Activated CD4-positive, alpha-beta memory T cell treated with anti-CD3 and anti-CD28 coated beads for 36 hours (primary cell): ENCODE measurements at regions not wholly inside any gene's neighbourhood (a gene's known extent, or its start where the extent isn't known, plus 50 kb on each side); places are given as distances from the start of the nearest gene placed in this dataset.

Experiments
- CTCF ChIA-PET: fragments of 350-600 bp; sonication (Branson Sonifier 250); formaldehyde crosslinking; loops from one replicate; lab custom pipeline; 2021; ENCODE audit warnings: antibody characterized with exemption, inconsistent platforms; lab: Charles Lee
- POLR2A ChIA-PET: fragments of 350-600 bp; sonication (Branson Sonifier 250); formaldehyde crosslinking; loops from one replicate; lab custom pipeline; 2021; ENCODE audit warnings: antibody characterized with exemption; lab: Charles Lee
- DNase-seq: peaks from one replicate; pipeline ENCODE4 v3.0.0-alpha.2; 2020
- H3K27ac Mint-ChIP-seq: one replicate; pipeline ENCODE4 v1.8.0; 2021; ENCODE audit warnings: mixed read lengths
- H3K27me3 Mint-ChIP-seq: one replicate; pipeline ENCODE4 v1.8.0; 2021; ENCODE audit warnings: mixed read lengths
- H3K36me3 Mint-ChIP-seq: one replicate; pipeline ENCODE4 v1.8.0; 2021; ENCODE audit warnings: mixed read lengths
- H3K4me1 Mint-ChIP-seq: one replicate; pipeline ENCODE4 v1.8.0; 2021; ENCODE audit warnings: low read depth, mixed read lengths
- H3K4me3 Mint-ChIP-seq: one replicate; pipeline ENCODE4 v1.8.0; 2021; ENCODE audit warnings: mild to moderate bottlenecking, mixed read lengths
- H3K9me3 Mint-ChIP-seq: one replicate; pipeline ENCODE4 v1.8.0; 2021; ENCODE audit warnings: mixed read lengths
- intact Hi-C: fragments of 100-400 bp; cut with micrococcal nuclease; formaldehyde crosslinking; loops from one replicate; pipeline ENCODE4 v1.15.1; 2023

- intact Hi-C loops: no loop called here
- H3K36me3 Mint-ChIP-seq: peaks cover 9% of the 10 kb centered on the region
- POLR2A ChIA-PET: no interaction called here
- no peak overlapping the region for H3K4me3 Mint-ChIP-seq
- H3K4me1 Mint-ChIP-seq: peaks cover 19% of the 10 kb centered on the region
- peaks cover 7% of the 10 kb centered on the region for H3K9me3 Mint-ChIP-seq
- no peak overlapping the region for H3K27ac Mint-ChIP-seq
- CTCF ChIA-PET: interaction anchor here (0.7 to 1.1 kb wide), 2 partner anchors 239 to 341 kb away, joined by 3 read pairs; no protein-coding TSS in a partner anchor
- DNase-seq: no peak
- no peaks in the 10 kb centered on the region for H3K27me3 Mint-ChIP-seq
These were observed 298.9 kb upstream of the CBLB start for GRCh38 chr3:106167728-106168127.

- ChIA-PET POLR2A (no interaction called here), CTCF (no interaction called here)
These were observed 300.3 kb upstream of the CBLB start for GRCh38 chr3:106168962-106169750.

GRCh38 chr3:106170636-106171035, 301.8 kb upstream of the CBLB start:
- H3K27ac Mint-ChIP-seq: no peak overlapping the region
- no peak overlapping the region for H3K4me3 Mint-ChIP-seq
- ChIA-PET POLR2A (no interaction called here), CTCF (no interaction called here)
- H3K27me3 Mint-ChIP-seq: no peaks in the 10 kb centered on the region
- intact Hi-C loops: loop anchor here (10.0 kb wide), 1 partner anchor 434 kb away; no protein-coding TSS in a partner anchor
- peaks cover 2% of the 10 kb centered on the region for H3K36me3 Mint-ChIP-seq
- DNase-seq: no peak
- H3K9me3 Mint-ChIP-seq: no peaks in the 10 kb centered on the region
- H3K4me1 Mint-ChIP-seq: peaks cover 36% of the 10 kb centered on the region

More at GRCh38 chr3:106168962-106169750, 300.3 kb upstream of the CBLB start:
- Mint-ChIP-seq H3K9me3 (no peaks in the 10 kb centered on the region), H3K27ac (no peak overlapping the region), H3K36me3 (peaks cover under 1% of the 10 kb centered on the region), H3K27me3 (no peaks in the 10 kb centered on the region), H3K4me1 (peaks cover 25% of the 10 kb centered on the region), H3K4me3 (no peak overlapping the region)
- no peak for DNase-seq
- intact Hi-C loops: no loop called here

GRCh38 chr3:106172101-106172500, 303.3 kb upstream of the CBLB start:
- ChIA-PET CTCF (no interaction called here), POLR2A (no interaction called here)
- Mint-ChIP-seq H3K27ac (peak overlapping the region; percentile 65), H3K27me3 (no peaks in the 10 kb centered on the region), H3K4me1 (peaks cover 49% of the 10 kb centered on the region), H3K36me3 (peaks cover 2% of the 10 kb centered on the region), H3K4me3 (no peak overlapping the region), H3K9me3 (no peaks in the 10 kb centered on the region)
- DNase-seq: no peak
- intact Hi-C loops: loop anchor here (10.0 kb wide), 1 partner anchor 433 kb away; no protein-coding TSS in a partner anchor

DNA sequence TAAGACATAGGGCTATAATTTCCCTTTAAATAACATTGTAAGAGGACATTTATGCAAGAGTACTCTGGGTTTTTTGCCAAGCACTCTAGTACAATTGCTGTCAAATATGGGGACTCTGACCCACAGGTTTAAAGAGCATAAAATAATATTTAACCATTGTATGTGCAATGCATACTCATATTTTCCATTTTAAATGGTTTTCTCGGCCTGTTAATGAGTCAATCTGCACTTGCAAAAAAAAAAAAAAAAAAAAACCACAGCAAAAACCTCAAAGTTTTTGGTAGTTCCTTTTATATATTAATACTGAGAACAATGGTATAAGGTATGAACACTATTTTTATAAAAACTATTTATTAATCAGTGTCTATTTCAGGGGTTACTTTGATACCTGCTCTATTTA, 304.0 kb upstream of the CBLB start:
- intact Hi-C loops: loop anchor here (10.0 kb wide), 1 partner anchor 432 kb away; no protein-coding TSS in a partner anchor
- Mint-ChIP-seq H3K36me3 (peaks cover 2% of the 10 kb centered on the region), H3K4me1 (peaks cover 54% of the 10 kb centered on the region), H3K27me3 (no peaks in the 10 kb centered on the region), H3K9me3 (no peaks in the 10 kb centered on the region), H3K4me3 (no peak overlapping the region), H3K27ac (peak overlapping the region; percentile 44)
- ChIA-PET POLR2A (interaction anchor here (0.8 to 1.2 kb wide), 3 partner anchors 12 to 53 kb away, joined by 3 to 4 read pairs (median 3); no protein-coding TSS in a partner anchor), CTCF (interaction anchor here (1.6 kb wide), 1 partner anchor 162 kb away, joined by 4 read pairs; no protein-coding TSS in a partner anchor)
- DNase-seq: no peak

DNA sequence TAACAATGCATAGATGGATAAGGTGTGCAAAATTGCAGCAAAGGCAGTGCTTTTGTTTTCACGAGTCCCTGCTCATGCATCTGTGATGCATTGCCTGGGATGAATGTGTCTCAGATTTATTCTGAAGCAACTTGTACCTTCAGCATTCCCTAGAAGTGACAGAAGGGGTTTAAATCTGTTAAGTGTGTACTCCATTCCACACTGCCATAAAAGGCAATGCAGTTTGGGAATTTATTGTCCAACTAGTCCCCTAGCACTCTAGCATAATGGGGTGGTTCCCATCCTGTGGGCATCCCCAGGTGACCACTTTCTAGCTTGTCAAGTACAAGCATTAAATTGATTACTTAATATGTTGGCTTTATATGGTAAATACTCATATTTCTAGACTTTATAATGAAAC, 306.5 kb upstream of the CBLB start:
- H3K4me1 Mint-ChIP-seq: peaks cover 67% of the 10 kb centered on the region
- H3K27ac Mint-ChIP-seq: peak overlapping the region; percentile 50
- no peak for DNase-seq
- ChIA-PET CTCF (no interaction called here), POLR2A (interaction anchor here (2.1 kb wide), 1 partner anchor 308 kb away, joined by 6 read pairs; no protein-coding TSS in a partner anchor)
- intact Hi-C loops: loop anchor here (10.0 kb wide), 1 partner anchor 430 kb away; no protein-coding TSS in a partner anchor
- no peaks in the 10 kb centered on the region for H3K27me3 Mint-ChIP-seq
- H3K4me3 Mint-ChIP-seq: no peak overlapping the region
- no peaks in the 10 kb centered on the region for H3K9me3 Mint-ChIP-seq
- H3K36me3 Mint-ChIP-seq: peaks cover 2% of the 10 kb centered on the region

DNA sequence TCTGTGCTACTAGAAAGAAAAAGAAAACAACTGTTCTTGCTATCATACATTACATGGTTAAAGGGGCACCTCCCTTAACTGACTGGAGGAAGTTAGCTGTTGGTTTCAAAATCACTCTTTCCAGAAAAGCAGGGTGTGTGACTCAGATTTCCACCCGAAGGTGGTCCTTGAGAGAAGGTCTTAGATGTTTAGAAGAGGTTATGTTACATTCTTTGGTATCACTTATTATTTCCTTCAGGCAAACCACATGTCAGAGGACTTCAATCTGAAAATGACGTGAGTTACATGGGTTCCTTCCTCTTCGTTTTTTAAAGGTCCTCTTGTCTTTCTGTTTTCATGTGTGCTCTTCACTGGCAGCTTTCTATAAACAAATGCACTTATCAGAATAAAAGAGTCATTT, 307.9 kb upstream of the CBLB start:
- DNase-seq: peak; percentile 76
- H3K27ac Mint-ChIP-seq: peak overlapping the region; percentile 87
- POLR2A ChIA-PET: interaction anchor here (1.3 to 2.1 kb wide), 2 partner anchors 298 to 310 kb away, joined by 4 to 6 read pairs; no protein-coding TSS in a partner anchor
- intact Hi-C loops: loop anchor here (1.0 to 10.0 kb wide), 15 partner anchors 8 to 808 kb away; partner anchors contain the start of gene CBLB
- peaks cover 58% of the 10 kb centered on the region for H3K4me1 Mint-ChIP-seq
- H3K4me3 Mint-ChIP-seq: peak overlapping the region; percentile 51
- no peaks in the 10 kb centered on the region for H3K27me3 Mint-ChIP-seq
- H3K9me3 Mint-ChIP-seq: no peaks in the 10 kb centered on the region
- H3K36me3 Mint-ChIP-seq: peaks cover 2% of the 10 kb centered on the region
- CTCF ChIA-PET: no interaction called here

- DNase-seq: no peak
- Mint-ChIP-seq H3K9me3 (no peaks in the 10 kb centered on the region), H3K27ac (no peak overlapping the region), H3K4me1 (peaks cover 46% of the 10 kb centered on the region), H3K27me3 (no peaks in the 10 kb centered on the region), H3K36me3 (no peaks in the 10 kb centered on the region), H3K4me3 (no peak overlapping the region)
- POLR2A ChIA-PET: no interaction called here
- intact Hi-C loops: no loop called here
- CTCF ChIA-PET: no interaction called here
These were observed 314.2 kb upstream of the CBLB start for GRCh38 chr3:106182950-106183511.

DNA sequence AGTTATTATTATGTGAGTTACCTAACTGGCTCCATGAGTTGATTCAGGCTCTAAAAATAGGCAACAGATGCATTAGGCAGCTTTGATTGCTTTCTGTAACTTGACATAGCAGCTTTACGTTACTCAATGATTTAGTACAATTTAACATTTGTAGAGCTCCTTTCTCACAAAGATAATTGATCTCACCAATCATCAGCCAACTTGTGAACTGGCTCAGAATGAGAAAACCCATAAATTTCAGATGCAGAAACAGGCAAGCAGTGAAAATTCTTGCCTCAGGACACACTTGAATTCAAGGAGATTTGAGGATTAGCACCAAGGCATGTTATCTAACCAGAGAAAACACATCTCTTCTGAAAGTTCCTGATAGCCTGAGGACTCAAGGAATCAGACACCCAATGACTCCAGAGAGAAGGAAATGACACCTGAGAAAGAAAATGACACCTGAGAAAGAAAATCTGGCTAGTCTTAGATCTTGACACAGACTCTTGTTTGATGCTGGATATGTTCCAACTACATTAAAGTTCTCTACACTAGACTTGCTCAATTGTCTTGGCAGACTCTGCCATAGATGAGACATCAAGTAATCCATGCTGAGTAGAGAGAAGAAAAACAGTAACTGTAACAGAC, 315.1 kb upstream of the CBLB start:
- CTCF ChIA-PET: no interaction called here

GRCh38 chr3:106184540-106185457, 316.0 kb upstream of the CBLB start:
- no peaks in the 10 kb centered on the region for H3K27me3 Mint-ChIP-seq
- intact Hi-C loops: loop anchor here (1.0 kb wide), 2 partner anchors 8 to 26 kb away; no protein-coding TSS in a partner anchor
- no peaks in the 10 kb centered on the region for H3K9me3 Mint-ChIP-seq
- no peak overlapping the region for H3K4me3 Mint-ChIP-seq
- H3K27ac Mint-ChIP-seq: peak overlapping the region; percentile 58
- H3K4me1 Mint-ChIP-seq: peaks cover 35% of the 10 kb centered on the region
- no peak for DNase-seq
- no peaks in the 10 kb centered on the region for H3K36me3 Mint-ChIP-seq
- CTCF ChIA-PET: interaction anchor here (0.9 kb wide), 1 partner anchor 65 kb away, joined by 3 read pairs; no protein-coding TSS in a partner anchor
- POLR2A ChIA-PET: interaction anchor here (0.9 to 1.0 kb wide), 2 partner anchors 12 to 65 kb away, joined by 3 read pairs; no protein-coding TSS in a partner anchor

More for the DNA sequence above, 315.1 kb upstream of the CBLB start:
- Mint-ChIP-seq H3K9me3 (no peaks in the 10 kb centered on the region), H3K4me1 (peaks cover 40% of the 10 kb centered on the region), H3K36me3 (no peaks in the 10 kb centered on the region), H3K4me3 (no peak overlapping the region), H3K27me3 (no peaks in the 10 kb centered on the region), H3K27ac (no peak overlapping the region)
- intact Hi-C loops: loop anchor here (1.0 kb wide), 1 partner anchor 8 kb away; no protein-coding TSS in a partner anchor
- POLR2A ChIA-PET: interaction anchor here (0.9 kb wide), 1 partner anchor 64 kb away, joined by 3 read pairs; no protein-coding TSS in a partner anchor
- DNase-seq: no peak

DNA sequence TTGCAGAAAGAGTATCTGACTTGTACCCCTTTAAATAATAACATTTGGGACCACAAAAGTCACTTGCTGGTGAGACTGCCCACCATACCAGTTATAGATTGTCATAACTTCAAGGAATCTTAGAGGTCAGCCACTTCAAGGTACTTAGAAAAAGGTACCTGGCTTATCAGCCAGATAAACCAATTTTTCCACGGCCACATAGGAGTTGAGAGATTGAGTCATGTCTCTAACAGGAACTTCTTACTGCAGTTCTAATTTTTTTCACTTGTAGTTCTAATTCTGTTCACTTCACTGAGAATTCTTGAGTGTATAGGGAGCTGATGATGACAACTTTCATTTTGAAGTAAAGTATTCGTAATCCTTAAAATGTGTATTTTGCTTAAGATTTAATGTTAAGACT, 317.1 kb upstream of the CBLB start:
- ChIA-PET POLR2A (no interaction called here), CTCF (no interaction called here)
- H3K36me3 Mint-ChIP-seq: no peaks in the 10 kb centered on the region
- no peaks in the 10 kb centered on the region for H3K27me3 Mint-ChIP-seq
- intact Hi-C loops: loop anchor here (1.0 kb wide), 1 partner anchor 24 kb away; no protein-coding TSS in a partner anchor
- no peaks in the 10 kb centered on the region for H3K9me3 Mint-ChIP-seq
- H3K27ac Mint-ChIP-seq: peak overlapping the region; percentile 58
- H3K4me3 Mint-ChIP-seq: no peak overlapping the region
- peaks cover 35% of the 10 kb centered on the region for H3K4me1 Mint-ChIP-seq
- DNase-seq: no peak
